GM19467 (cell line): ENCODE measurements at regions not wholly inside any gene's neighbourhood (a gene's known extent, or its start where the extent isn't known, plus 50 kb on each side); places are given as distances from the start of the nearest gene placed in this dataset.
"Not testable (repeated sequence)": the region's sequence is repeated elsewhere in the genome, so short reads cannot be mapped to it uniquely, and the experiment has no call there.

Experiments used
- ATAC-seq: cut with Tn5 transposase; IDR thresholded peaks from one replicate; pipeline ENCODE4 v1.9.1; 2021; ENCODE audit warnings: mild to moderate bottlenecking, moderate library complexity; ENCODE audit not compliant: unreplicated experiment

GRCh38 chr4:1531683-1532548 is 125.7 kb upstream of the NKX1-1 start:
- ATAC-seq: no peak

- no peak for ATAC-seq
Measured at GRCh38 chr4:1530356-1530755, 124.1 kb upstream of the NKX1-1 start.

GRCh38 chr4:1524761-1525160 is 118.5 kb upstream of the NKX1-1 start:
- no peak for ATAC-seq

- no peak for ATAC-seq
Measured at GRCh38 chr4:1523907-1524636, 117.8 kb upstream of the NKX1-1 start.

- ATAC-seq: no peak
Measured at GRCh38 chr4:1523506-1523905, 117.3 kb upstream of the NKX1-1 start.

- ATAC-seq: no peak
Measured at GRCh38 chr4:1523033-1523432, 116.8 kb upstream of the NKX1-1 start.

- ATAC-seq: no peak
Measured at GRCh38 chr4:1522606-1523005, 116.4 kb upstream of the NKX1-1 start.

GRCh38 chr4:1521821-1522361 is 115.6 kb upstream of the NKX1-1 start:
- ATAC-seq: no peak

- ATAC-seq: not testable (repeated sequence)
Measured at GRCh38 chr4:1520795-1521576, 114.7 kb upstream of the NKX1-1 start.

GRCh38 chr4:1519787-1520661 is 113.8 kb upstream of the NKX1-1 start:
- ATAC-seq: no peak

- no peak for ATAC-seq
Measured at GRCh38 chr4:1518997-1519700, 112.9 kb upstream of the NKX1-1 start.

GRCh38 chr4:1517592-1518411 is 111.6 kb upstream of the NKX1-1 start:
- no peak for ATAC-seq

GRCh38 chr4:1516881-1517480 is 110.7 kb upstream of the NKX1-1 start:
- no peak for ATAC-seq

- ATAC-seq: no peak
Measured at GRCh38 chr4:1516261-1516660, 110.0 kb upstream of the NKX1-1 start.

- no peak for ATAC-seq
Measured at GRCh38 chr4:1515763-1516162, 109.5 kb upstream of the NKX1-1 start.

- no peak for ATAC-seq
Measured at GRCh38 chr4:1515156-1515555, 108.9 kb upstream of the NKX1-1 start.

GRCh38 chr4:1514612-1515011 is 108.4 kb upstream of the NKX1-1 start:
- no peak for ATAC-seq

GRCh38 chr4:1513936-1514483 is 107.8 kb upstream of the NKX1-1 start:
- ATAC-seq: no peak
